ENCODE measurements at regions not wholly inside any gene's neighbourhood (a gene's known extent, or its start where the extent isn't known, plus 50 kb on each side); places are given as distances from the start of the nearest gene placed in this dataset.

DNA sequence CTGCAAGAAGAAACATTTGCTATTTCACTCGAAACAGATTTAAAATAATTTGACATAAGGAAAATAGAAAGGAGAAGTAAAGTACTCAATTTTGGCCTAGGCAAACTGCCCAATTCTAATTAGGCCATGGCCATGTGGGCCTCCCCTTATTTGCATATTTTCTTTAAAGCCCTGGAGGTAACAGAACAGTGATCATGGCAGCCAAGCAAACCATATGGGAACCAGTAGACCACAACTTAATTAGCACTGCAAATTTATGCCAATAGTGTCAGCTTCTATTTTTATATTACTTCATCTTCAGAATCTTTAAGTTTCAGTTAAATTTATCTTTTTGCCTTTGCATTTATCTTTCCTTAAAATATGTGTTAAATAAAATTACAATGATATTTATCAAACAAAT, 63.3 kb upstream of the THSD7A start:
- Histone ChIP-seq H3K4me1 (ENCODE audit: control insufficient read depth in 1 of 2, low read depth in 2 of 2) (no peaks in the 10 kb centered on the region), H3K36me3 (no peaks in the 10 kb centered on the region), H3K4me3 (no peak overlapping the region), H3K27me3 (replicated peaks; ENCODE audit: insufficient read depth) (no peaks in the 10 kb centered on the region), H3K27ac (no peak overlapping the region), H3K9me3 (no peaks in the 10 kb centered on the region)
- no peak for DNase-seq (ENCODE audit: low spot score)
- TF ChIP-seq, protein P1, sequence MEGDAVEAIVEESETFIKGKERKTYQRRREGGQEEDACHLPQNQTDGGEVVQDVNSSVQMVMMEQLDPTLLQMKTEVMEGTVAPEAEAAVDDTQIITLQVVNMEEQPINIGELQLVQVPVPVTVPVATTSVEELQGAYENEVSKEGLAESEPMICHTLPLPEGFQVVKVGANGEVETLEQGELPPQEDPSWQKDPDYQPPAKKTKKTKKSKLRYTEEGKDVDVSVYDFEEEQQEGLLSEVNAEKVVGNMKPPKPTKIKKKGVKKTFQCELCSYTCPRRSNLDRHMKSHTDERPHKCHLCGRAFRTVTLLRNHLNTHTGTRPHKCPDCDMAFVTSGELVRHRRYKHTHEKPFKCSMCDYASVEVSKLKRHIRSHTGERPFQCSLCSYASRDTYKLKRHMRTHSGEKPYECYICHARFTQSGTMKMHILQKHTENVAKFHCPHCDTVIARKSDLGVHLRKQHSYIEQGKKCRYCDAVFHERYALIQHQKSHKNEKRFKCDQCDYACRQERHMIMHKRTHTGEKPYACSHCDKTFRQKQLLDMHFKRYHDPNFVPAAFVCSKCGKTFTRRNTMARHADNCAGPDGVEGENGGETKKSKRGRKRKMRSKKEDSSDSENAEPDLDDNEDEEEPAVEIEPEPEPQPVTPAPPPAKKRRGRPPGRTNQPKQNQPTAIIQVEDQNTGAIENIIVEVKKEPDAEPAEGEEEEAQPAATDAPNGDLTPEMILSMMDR (IDR thresholded peaks at IDR 0.05), result no peak
- no peak for ATAC-seq (ENCODE audit: insufficient number of reproducible peaks, low FRiP score, low read depth)

DNA sequence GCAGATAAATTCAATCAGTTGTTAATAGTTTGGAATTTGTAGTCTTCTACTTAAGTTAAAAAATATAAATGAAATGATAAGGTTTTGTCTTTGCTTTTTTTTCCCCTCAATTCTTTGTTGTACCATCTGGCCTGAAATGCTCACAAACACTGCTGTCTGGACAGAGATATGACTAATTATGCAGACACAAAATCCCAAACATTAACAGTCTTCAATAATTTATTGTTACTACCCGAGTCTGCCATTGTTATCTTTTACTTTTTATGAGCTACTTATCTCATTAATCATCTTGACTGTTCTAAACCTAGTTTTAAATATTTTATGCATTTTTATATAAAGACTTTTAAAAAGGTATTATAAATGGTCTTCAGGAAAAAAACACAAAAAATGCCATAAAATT, 64.7 kb upstream of the THSD7A start:
- no peak overlapping the region for H3K27ac ChIP-seq
- ATAC-seq (ENCODE audit: insufficient number of reproducible peaks, low FRiP score, low read depth) (no peak), DNase-seq (ENCODE audit: low spot score) (no peak)
- no peak overlapping the region for H3K4me3 ChIP-seq
- TF ChIP-seq, protein P1 (IDR thresholded peaks at IDR 0.05), result no peak
- H3K9me3 ChIP-seq, result no peaks in the 10 kb centered on the region
- H3K4me1 ChIP-seq (ENCODE audit: control insufficient read depth in 1 of 2, low read depth in 2 of 2), result no peaks in the 10 kb centered on the region
- no peaks in the 10 kb centered on the region for H3K36me3 ChIP-seq
- H3K27me3 ChIP-seq (replicated peaks; ENCODE audit: insufficient read depth), result no peaks in the 10 kb centered on the region

DNA sequence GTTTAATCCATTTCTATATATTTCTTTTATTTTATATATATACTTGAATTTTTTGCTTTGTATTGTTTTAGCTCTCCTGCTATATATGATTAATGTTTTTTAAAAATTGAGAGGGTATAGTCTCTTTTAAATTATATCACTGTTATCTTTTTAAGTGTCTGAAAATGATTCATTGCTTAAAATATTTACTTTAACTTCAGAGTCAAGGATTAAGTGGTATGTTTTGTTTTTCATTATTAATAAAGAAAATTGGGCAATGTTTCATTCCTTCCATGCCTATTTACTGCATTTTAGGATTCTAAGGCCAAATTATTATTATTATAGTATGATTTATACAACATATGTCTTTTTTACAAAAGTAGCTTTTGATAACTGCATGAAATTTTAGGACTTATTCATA, 67.2 kb upstream of the THSD7A start:
- no peak for ATAC-seq (ENCODE audit: insufficient number of reproducible peaks, low FRiP score, low read depth)
- no peaks in the 10 kb centered on the region for H3K4me1 ChIP-seq (ENCODE audit: control insufficient read depth in 1 of 2, low read depth in 2 of 2)
- DNase-seq (ENCODE audit: low spot score), result no peak
- TF ChIP-seq, protein P1 (IDR thresholded peaks at IDR 0.05), result no peak
- no peaks in the 10 kb centered on the region for H3K36me3 ChIP-seq
- H3K27me3 ChIP-seq (replicated peaks; ENCODE audit: insufficient read depth), result no peaks in the 10 kb centered on the region
- no peak overlapping the region for H3K27ac ChIP-seq
- no peaks in the 10 kb centered on the region for H3K9me3 ChIP-seq
- H3K4me3 ChIP-seq, result no peak overlapping the region

DNA sequence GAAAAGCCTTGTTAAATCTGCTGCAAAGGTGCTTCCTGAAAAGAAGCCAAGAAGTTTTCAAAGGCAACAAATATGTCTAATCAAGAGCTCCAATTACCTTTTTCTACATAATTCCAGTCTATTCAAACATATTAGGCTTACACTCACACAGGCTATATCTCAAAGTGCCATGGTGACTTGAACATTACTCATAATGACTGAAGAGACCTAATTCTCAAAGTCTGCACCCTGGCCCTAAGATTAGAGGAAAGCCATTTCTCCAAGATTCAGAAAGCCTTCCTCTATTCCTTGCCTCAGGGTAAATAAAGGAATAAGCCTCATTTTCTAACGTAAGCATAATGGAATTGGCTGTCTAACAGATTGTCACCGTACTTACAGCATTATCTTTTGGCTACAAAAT, 78.3 kb upstream of the THSD7A start:
- H3K27me3 ChIP-seq (replicated peaks; ENCODE audit: insufficient read depth), result no peaks in the 10 kb centered on the region
- H3K27ac ChIP-seq, result no peak overlapping the region
- TF ChIP-seq, protein P1 (IDR thresholded peaks at IDR 0.05), result no peak
- H3K36me3 ChIP-seq, result no peaks in the 10 kb centered on the region
- ATAC-seq (ENCODE audit: insufficient number of reproducible peaks, low FRiP score, low read depth) (no peak), DNase-seq (ENCODE audit: low spot score) (no peak)
- H3K4me1 ChIP-seq (ENCODE audit: control insufficient read depth in 1 of 2, low read depth in 2 of 2), result no peaks in the 10 kb centered on the region
- no peaks in the 10 kb centered on the region for H3K9me3 ChIP-seq
- no peak overlapping the region for H3K4me3 ChIP-seq

DNA sequence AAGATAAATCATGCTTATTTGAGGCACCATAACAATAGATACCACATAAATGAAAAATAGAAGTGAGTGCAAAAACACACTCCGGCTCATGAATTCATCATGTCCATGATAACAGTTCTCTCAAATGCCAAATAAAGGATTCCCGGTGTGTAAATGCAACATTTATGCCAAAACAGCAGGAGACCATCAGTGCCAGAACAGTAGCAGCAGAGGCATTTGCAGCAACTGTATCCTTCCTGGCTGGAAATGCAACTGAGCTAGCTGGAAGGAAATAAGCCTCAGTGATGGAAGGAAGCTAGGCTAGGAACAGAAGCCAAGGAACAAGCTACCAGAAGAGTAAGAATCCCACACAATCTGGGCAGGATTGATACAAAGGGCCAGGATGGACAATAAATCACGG, 79.9 kb upstream of the THSD7A start:
- ATAC-seq (ENCODE audit: insufficient number of reproducible peaks, low FRiP score, low read depth), result no peak
- no peak overlapping the region for H3K4me3 ChIP-seq
- no peak overlapping the region for H3K27ac ChIP-seq
- no peak for DNase-seq (ENCODE audit: low spot score)
- no peaks in the 10 kb centered on the region for H3K9me3 ChIP-seq
- TF ChIP-seq, protein P1 (IDR thresholded peaks at IDR 0.05), result no peak
- no peaks in the 10 kb centered on the region for H3K27me3 ChIP-seq (replicated peaks; ENCODE audit: insufficient read depth)
- no peaks in the 10 kb centered on the region for H3K4me1 ChIP-seq (ENCODE audit: control insufficient read depth in 1 of 2, low read depth in 2 of 2)
- no peaks in the 10 kb centered on the region for H3K36me3 ChIP-seq

Data from thoracic aorta (tissue), 2 donors.